ENCODE measurements at regions not wholly inside any gene's neighbourhood (a gene's known extent, or its start where the extent isn't known, plus 50 kb on each side); places are given as distances from the start of the nearest gene placed in this dataset.

DNA sequence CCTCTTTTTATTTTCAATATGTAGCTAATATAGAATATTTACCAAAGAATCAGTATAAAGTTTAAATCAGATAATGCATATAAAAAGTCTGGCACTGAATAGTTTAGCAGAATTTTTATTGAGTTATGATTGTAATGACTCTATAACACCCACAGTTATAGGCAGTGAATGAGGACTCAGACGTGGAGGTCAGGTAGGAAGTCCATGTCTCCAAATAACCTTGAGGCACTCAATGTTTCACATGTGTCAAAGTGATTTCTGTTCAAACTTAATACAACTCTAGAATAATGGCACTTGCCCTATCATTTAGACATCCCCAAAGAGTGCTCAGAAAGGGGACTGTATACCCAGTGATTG is 332.1 kb downstream of the BMPER start:
- TF ChIP-seq CREB1 (CRISPR knock-in tag; IDR thresholded peaks at IDR 0.05; ENCODE audit: low read depth), result no peak
- no peak for TF ChIP-seq CTCF (conservative IDR thresholded peaks at IDR 0.05; ENCODE audit: low read depth in 2 of 2)
- TF ChIP-seq EZH2 (IDR thresholded peaks at IDR 0.05; ENCODE audit: low read depth, unreplicated experiment), result no peak
- no peak for TF ChIP-seq REST (IDR thresholded peaks at IDR 0.05; ENCODE audit: unreplicated experiment)
- no peak for TF ChIP-seq POLR2AphosphoS5 (IDR thresholded peaks at IDR 0.05; ENCODE audit: low read depth)
- no peak for TF ChIP-seq JUNB (IDR thresholded peaks at IDR 0.05; ENCODE audit: unreplicated experiment)
- no peak for TF ChIP-seq EZH2phosphoT487 (IDR thresholded peaks at IDR 0.05; ENCODE audit: unreplicated experiment)
- TF ChIP-seq ZNF114 (CRISPR knock-in tag; IDR thresholded peaks at IDR 0.05), result no peak
- TF ChIP-seq STAT1 (IDR thresholded peaks at IDR 0.05; ENCODE audit: unreplicated experiment), result no peak
- TF ChIP-seq, protein P1, sequence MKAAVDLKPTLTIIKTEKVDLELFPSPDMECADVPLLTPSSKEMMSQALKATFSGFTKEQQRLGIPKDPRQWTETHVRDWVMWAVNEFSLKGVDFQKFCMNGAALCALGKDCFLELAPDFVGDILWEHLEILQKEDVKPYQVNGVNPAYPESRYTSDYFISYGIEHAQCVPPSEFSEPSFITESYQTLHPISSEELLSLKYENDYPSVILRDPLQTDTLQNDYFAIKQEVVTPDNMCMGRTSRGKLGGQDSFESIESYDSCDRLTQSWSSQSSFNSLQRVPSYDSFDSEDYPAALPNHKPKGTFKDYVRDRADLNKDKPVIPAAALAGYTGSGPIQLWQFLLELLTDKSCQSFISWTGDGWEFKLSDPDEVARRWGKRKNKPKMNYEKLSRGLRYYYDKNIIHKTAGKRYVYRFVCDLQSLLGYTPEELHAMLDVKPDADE (IDR thresholded peaks at IDR 0.05), result no peak
- no peak for TF ChIP-seq NANOG (IDR thresholded peaks at IDR 0.05; ENCODE audit: borderline replicate concordance)
- no peak for TF ChIP-seq ZNF331 (CRISPR knock-in tag; IDR thresholded peaks at IDR 0.05; ENCODE audit: low read depth)

Measured in GM23338 (cell line).